GM10248 (cell line): ENCODE measurements at regions not wholly inside any gene's neighbourhood (a gene's known extent, or its start where the extent isn't known, plus 50 kb on each side); places are given as distances from the start of the nearest gene placed in this dataset.
A peak's percentile ranks its signal among the peaks of the same experiment; 100 is the strongest.
"Not testable (repeated sequence)": the region's sequence is repeated elsewhere in the genome, so short reads cannot be mapped to it uniquely, and the experiment has no call there.

Experiments used
- CTCF ChIA-PET: fragments of 300-600 bp; sonication (Branson Sonifier 250); formaldehyde crosslinking; extraction: SDS; loops from one replicate; lab custom pipeline; 2021; ENCODE audit warnings: antibody characterized with exemption; lab: Yijun Ruan, JAX
- POLR2A ChIA-PET: fragments of 350-650 bp; sonication (Branson Sonifier 250); formaldehyde crosslinking; extraction: SDS; loops from one replicate; lab custom pipeline; 2020; ENCODE audit warnings: antibody characterized with exemption; lab: Yijun Ruan, JAX
- DNase-seq: peaks from one replicate; pipeline ENCODE4 v3.0.0; 2012; ENCODE audit errors: extremely low spot score
- CTCF ChIP-seq: IDR thresholded peaks from 2 replicates; pipeline ENCODE4 v1.5.1; 2012; ENCODE audit warnings: mild to moderate bottlenecking, low read depth; ENCODE audit errors: extremely low read depth, missing control alignments, control extremely low read depth

- CTCF ChIA-PET, result interaction anchor here (0.7 kb wide), 1 partner anchor 1643 kb away, joined by 3 read pairs; no protein-coding TSS in a partner anchor
- peak; percentile 55 for TF ChIP-seq CTCF
- POLR2A ChIA-PET, DNase-seq: not testable (repeated sequence)
These were observed 125.9 kb upstream of the RRN3 start for GRCh38 chr16:15219679-15220615.

GRCh38 chr16:15218856-15219500, 124.9 kb upstream of the RRN3 start:
- POLR2A ChIA-PET, CTCF ChIA-PET, DNase-seq: not testable (repeated sequence)

GRCh38 chr16:15207202-15207981, 113.3 kb upstream of the RRN3 start:
- DNase-seq, POLR2A ChIA-PET, CTCF ChIA-PET: not testable (repeated sequence)

- DNase-seq, POLR2A ChIA-PET, CTCF ChIA-PET: not testable (repeated sequence)
These were observed 112.4 kb upstream of the RRN3 start for GRCh38 chr16:15206439-15206838.

GRCh38 chr16:15205939-15206338, 111.9 kb upstream of the RRN3 start:
- CTCF ChIA-PET, POLR2A ChIA-PET, DNase-seq: not testable (repeated sequence)

- CTCF ChIA-PET, DNase-seq, POLR2A ChIA-PET: not testable (repeated sequence)
These were observed 110.5 kb upstream of the RRN3 start for GRCh38 chr16:15204571-15204970.

GRCh38 chr16:15192813-15193212, 98.7 kb upstream of the RRN3 start:
- POLR2A ChIA-PET, CTCF ChIA-PET, DNase-seq: not testable (repeated sequence)

GRCh38 chr16:15192197-15192596, 98.1 kb upstream of the RRN3 start:
- CTCF ChIA-PET, DNase-seq, POLR2A ChIA-PET: not testable (repeated sequence)

- DNase-seq, POLR2A ChIA-PET, CTCF ChIA-PET: not testable (repeated sequence)
These were observed 95.4 kb upstream of the RRN3 start for GRCh38 chr16:15189478-15189877.
